ENCODE measurements at regions not wholly inside any gene's neighbourhood (a gene's known extent, or its start where the extent isn't known, plus 50 kb on each side); places are given as distances from the start of the nearest gene placed in this dataset. TPM values are rescaled to one million over a fixed set of nuclear protein-coding genes. Genes with fewer than 3 reads are reported as not detected.
"Not testable (repeated sequence)": the region's sequence is repeated elsewhere in the genome, so short reads cannot be mapped to it uniquely, and the experiment has no call there.

DNA sequence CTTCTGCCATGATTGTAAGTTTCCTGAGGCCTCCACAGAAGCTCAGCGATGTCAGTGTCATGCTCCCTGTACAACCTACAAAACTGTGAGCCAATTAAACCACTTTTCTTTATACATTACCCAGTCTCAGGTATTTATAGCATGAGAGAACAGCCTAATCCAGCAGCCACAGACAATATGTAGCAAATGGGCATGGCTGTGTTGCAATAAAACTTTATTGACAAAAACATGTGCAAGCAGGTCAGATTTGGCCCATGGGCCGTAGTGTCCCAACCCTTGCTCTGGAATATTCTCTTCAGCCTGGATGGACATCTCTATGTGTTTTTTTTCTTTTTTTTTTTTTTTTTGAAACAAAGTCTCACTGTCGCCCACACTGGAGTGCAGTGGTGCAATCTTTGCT, 60.9 kb upstream of the EEF2KMT start:
- Mint-ChIP-seq H3K27ac (no peak overlapping the region), H3K36me3 (no peaks in the 10 kb centered on the region), H3K4me3 (no peak overlapping the region), H3K9me3 (peaks cover 15% of the 10 kb centered on the region), H3K4me1 (no peaks in the 10 kb centered on the region), H3K27me3 (ENCODE audit: low read depth) (peaks cover 6% of the 10 kb centered on the region)
- DNase-seq (ENCODE audit: low spot score in 2 of 2, unreplicated experiment in 2 of 2) = no peak
- TF ChIP-seq, protein P1, sequence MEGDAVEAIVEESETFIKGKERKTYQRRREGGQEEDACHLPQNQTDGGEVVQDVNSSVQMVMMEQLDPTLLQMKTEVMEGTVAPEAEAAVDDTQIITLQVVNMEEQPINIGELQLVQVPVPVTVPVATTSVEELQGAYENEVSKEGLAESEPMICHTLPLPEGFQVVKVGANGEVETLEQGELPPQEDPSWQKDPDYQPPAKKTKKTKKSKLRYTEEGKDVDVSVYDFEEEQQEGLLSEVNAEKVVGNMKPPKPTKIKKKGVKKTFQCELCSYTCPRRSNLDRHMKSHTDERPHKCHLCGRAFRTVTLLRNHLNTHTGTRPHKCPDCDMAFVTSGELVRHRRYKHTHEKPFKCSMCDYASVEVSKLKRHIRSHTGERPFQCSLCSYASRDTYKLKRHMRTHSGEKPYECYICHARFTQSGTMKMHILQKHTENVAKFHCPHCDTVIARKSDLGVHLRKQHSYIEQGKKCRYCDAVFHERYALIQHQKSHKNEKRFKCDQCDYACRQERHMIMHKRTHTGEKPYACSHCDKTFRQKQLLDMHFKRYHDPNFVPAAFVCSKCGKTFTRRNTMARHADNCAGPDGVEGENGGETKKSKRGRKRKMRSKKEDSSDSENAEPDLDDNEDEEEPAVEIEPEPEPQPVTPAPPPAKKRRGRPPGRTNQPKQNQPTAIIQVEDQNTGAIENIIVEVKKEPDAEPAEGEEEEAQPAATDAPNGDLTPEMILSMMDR (IDR thresholded peaks at IDR 0.05; ENCODE audit: unreplicated experiment) = no peak

DNA sequence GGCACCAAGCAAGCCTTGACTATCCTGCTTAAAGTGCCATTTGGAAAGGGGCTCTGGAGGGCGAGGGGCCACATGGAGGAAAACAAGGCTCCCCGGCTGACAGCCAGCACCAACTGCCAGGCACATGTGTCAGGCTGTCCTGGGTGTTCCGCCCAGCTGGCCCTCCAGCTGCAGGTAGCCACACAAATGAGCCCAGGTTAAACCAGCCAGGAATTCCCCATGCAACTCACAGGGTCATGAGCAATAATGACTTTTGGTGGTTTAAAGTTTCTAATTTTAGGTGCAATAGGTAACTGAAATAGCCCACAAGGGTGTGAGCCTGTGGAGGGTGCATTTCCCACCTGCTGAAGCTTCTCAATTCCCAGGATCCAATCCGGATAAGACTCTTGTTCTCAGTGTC, 58.9 kb upstream of the EEF2KMT start:
- H3K27ac Mint-ChIP-seq; H3K4me1 Mint-ChIP-seq; H3K36me3 Mint-ChIP-seq; H3K4me3 Mint-ChIP-seq; DNase-seq (ENCODE audit: low spot score in 2 of 2, unreplicated experiment in 2 of 2); H3K9me3 Mint-ChIP-seq: not testable (repeated sequence)
- peaks cover 12% of the 10 kb centered on the region for H3K27me3 Mint-ChIP-seq (ENCODE audit: low read depth)

DNA sequence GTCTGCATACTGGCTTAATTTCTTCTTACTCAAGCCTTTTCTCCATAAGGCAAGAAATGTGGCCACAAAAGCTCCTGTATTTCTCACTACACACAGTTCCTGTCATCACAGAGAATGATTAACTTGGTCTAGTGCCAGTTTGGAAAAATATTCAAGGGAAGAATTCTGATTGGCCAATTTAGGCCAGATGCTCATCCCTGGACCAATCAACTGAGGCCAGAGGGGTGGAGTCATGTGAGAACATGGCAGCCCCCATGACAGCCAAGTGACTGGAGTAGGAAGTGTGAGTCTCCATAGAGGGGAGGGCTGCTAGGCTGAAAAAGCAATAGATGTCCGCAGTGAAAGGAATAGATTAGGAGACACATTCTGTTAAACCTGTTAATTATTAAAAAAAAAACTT, 56.4 kb upstream of the EEF2KMT start:
- not testable (repeated sequence) for H3K27me3 Mint-ChIP-seq (ENCODE audit: low read depth); H3K4me1 Mint-ChIP-seq; H3K9me3 Mint-ChIP-seq

DNA sequence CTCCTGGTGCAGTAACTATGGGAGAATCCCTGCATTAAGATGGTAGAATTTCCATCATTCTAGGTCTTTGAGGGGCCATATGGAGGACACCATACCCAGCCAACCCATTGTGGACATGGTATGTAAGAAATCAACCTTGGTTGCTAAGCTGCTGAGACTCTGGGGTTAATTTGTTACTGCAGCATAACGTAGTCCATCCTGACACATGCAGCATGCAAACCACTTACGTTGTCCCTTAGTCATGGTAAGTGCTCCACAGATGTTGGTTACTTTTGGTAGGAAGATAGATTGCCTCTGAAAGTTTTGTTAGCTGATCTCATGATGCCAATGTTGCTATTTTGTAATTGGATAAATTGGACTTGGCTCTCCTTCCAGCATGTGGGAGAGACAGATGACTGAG, 53.8 kb upstream of the EEF2KMT start:
- not testable (repeated sequence) for H3K36me3 Mint-ChIP-seq; H3K27ac Mint-ChIP-seq; H3K9me3 Mint-ChIP-seq; H3K4me3 Mint-ChIP-seq; H3K27me3 Mint-ChIP-seq (ENCODE audit: low read depth); H3K4me1 Mint-ChIP-seq; DNase-seq (ENCODE audit: low spot score in 2 of 2, unreplicated experiment in 2 of 2)

More for the DNA sequence above, 56.4 kb upstream of the EEF2KMT start:
- H3K27ac Mint-ChIP-seq; DNase-seq (ENCODE audit: low spot score in 2 of 2, unreplicated experiment in 2 of 2); H3K36me3 Mint-ChIP-seq; H3K4me3 Mint-ChIP-seq: not testable (repeated sequence)

Small RNAs in the stretch of these regions (microRNA-seq; reads per million reads assigned to microRNA genes)
- not detected for gene MIR8065
